ENCODE measurements at regions not wholly inside any gene's neighbourhood (a gene's known extent, or its start where the extent isn't known, plus 50 kb on each side); places are given as distances from the start of the nearest gene placed in this dataset.

GRCh38 chr10:108785011-108785410 lies 1138.3 kb downstream of the XPNPEP1 start:
- Histone ChIP-seq H4K20me1 (replicated peaks in 1 of 2; ENCODE audit: control insufficient read depth in 1 of 2, insufficient read depth in 2 of 2, low read length in 2 of 2) (no peaks in the 10 kb centered on the region), H2AK5ac (ENCODE audit: low read depth, low read length) (no peak overlapping the region), H3K79me1 (ENCODE audit: low read depth, low read length) (no peaks in the 10 kb centered on the region), H3K4me3 (ENCODE audit: extremely low read depth in 1 of 4, insufficient read depth in 2 of 4, low read depth in 3 of 4, low read length in 4 of 4) (no peak overlapping the region), H3K14ac (ENCODE audit: insufficient read length) (no peak overlapping the region), H3K4me2 (ENCODE audit: insufficient read depth in 1 of 2, low read depth in 2 of 2, low read length in 2 of 2) (no peak overlapping the region), H3K23me2 (ENCODE audit: low read depth, low read length) (no peaks in the 10 kb centered on the region), H4K91ac (replicated peaks; ENCODE audit: insufficient read length, low read length) (no peak overlapping the region), H2BK20ac (ENCODE audit: low read length) (no peak overlapping the region), H3K36me3 (ENCODE audit: control insufficient read depth in 2 of 4, insufficient read depth in 4 of 4, low read length in 3 of 4) (no peaks in the 10 kb centered on the region), H4K5ac (ENCODE audit: insufficient read length, low read depth, low read length) (no peak overlapping the region), H2BK15ac (ENCODE audit: low read length) (no peak overlapping the region), H3K27ac (ENCODE audit: low read depth, low read length) (no peak overlapping the region), H3K23ac (ENCODE audit: insufficient read length) (no peak overlapping the region), H3K4me1 (replicated peaks in 1 of 4; ENCODE audit: control insufficient read depth in 3 of 4, insufficient read depth in 4 of 4, low read length in 3 of 4) (no peaks in the 10 kb centered on the region), H3K79me2 (ENCODE audit: control insufficient read depth in 1 of 2, insufficient read depth in 2 of 2, low read length in 2 of 2) (no peaks in the 10 kb centered on the region), H3K18ac (ENCODE audit: extremely low read depth, low read length) (no peak overlapping the region), H3K9ac (replicated peaks in 1 of 4; ENCODE audit: extremely low read depth in 1 of 4, low read depth in 3 of 4, low read length in 3 of 4) (no peak overlapping the region), H3K56ac (replicated peaks; ENCODE audit: insufficient read length, low read depth, low read length) (no peak overlapping the region), H3K9me3 (ENCODE audit: insufficient read depth in 2 of 2, low read depth in 1 of 2, low read length in 1 of 2) (peaks cover 21 to 24% of the 10 kb centered on the region in 2 experiments), H3K27me3 (replicated peaks in 1 of 4; ENCODE audit: control insufficient read depth in 3 of 4, extremely low read depth in 1 of 4, insufficient read depth in 3 of 4, low read length in 3 of 4) (peaks cover 0 to 3% (median 0%) of the 10 kb centered on the region in 4 experiments; a peak in 2 of 7 replicates), H2BK12ac (ENCODE audit: low read depth, low read length) (no peak overlapping the region), H2BK5ac (ENCODE audit: low read depth, low read length) (no peak overlapping the region), H2BK120ac (replicated peaks; ENCODE audit: low read depth, low read length) (no peak overlapping the region), H2AFZ (ENCODE audit: low read length) (no peak overlapping the region), H3K4ac (replicated peaks; ENCODE audit: insufficient read length, low read depth, low read length) (no peak overlapping the region), H4K8ac (ENCODE audit: extremely low read depth, insufficient read depth, low read length) (no peak overlapping the region)
- no peak for DNase-seq (ENCODE audit: low read depth in 1 of 2, low spot score in 2 of 2)
- no peak for TF ChIP-seq CHD1 (IDR thresholded peaks at IDR 0.05; ENCODE audit: low read depth, low read length)
- no peak for TF ChIP-seq EZH2 (IDR thresholded peaks at IDR 0.05; ENCODE audit: low read depth, low read length, severe bottlenecking)
- no peak for TF ChIP-seq SUZ12 (IDR thresholded peaks at IDR 0.05; ENCODE audit: low read length)
- TF ChIP-seq ASH2L (IDR thresholded peaks at IDR 0.05; ENCODE audit: low read length): no peak
- no peak for TF ChIP-seq RBBP5 (IDR thresholded peaks at IDR 0.05; ENCODE audit: borderline replicate concordance, low read depth, low read length)
- no peak for TF ChIP-seq FOSL1 (IDR thresholded peaks at IDR 0.05; ENCODE audit: insufficient read depth, low read depth, low read length)
- no peak for TF ChIP-seq POLR2A (IDR thresholded peaks at IDR 0.05; ENCODE audit: control extremely low read depth in 1 of 2, low read depth in 2 of 2, low read length in 2 of 2)
- TF ChIP-seq TCF12 (IDR thresholded peaks at IDR 0.05; ENCODE audit: low read depth, low read length): no peak
- TF ChIP-seq ATF3 (IDR thresholded peaks at IDR 0.05; ENCODE audit: insufficient read depth, low read depth, low read length): no peak
- no peak for TF ChIP-seq ZNF274 (IDR thresholded peaks at IDR 0.05; ENCODE audit: borderline replicate concordance, extremely low read depth, low read length)
- no peak for TF ChIP-seq YY1 (IDR thresholded peaks at IDR 0.05; ENCODE audit: low read depth, low read length)
- TF ChIP-seq JUN (IDR thresholded peaks at IDR 0.05; ENCODE audit: low read depth, low read length): no peak
- TF ChIP-seq KDM4A (IDR thresholded peaks at IDR 0.05; ENCODE audit: low read depth, low read length, severe bottlenecking): no peak
- no peak for TF ChIP-seq BCL11A (IDR thresholded peaks at IDR 0.05; ENCODE audit: low read depth in 2 of 2, low read length in 2 of 2)
- TF ChIP-seq CBX8 (IDR thresholded peaks at IDR 0.05; ENCODE audit: borderline replicate concordance, low read depth, low read length): no peak
- POLR2A ChIA-PET (ENCODE audit: partially characterized antibody): no interaction called here
- 96% methylated on average over 2 of the region's 2 CpGs; no CpG with 5 or more reads in 1 of the 2 experiments for WGBS, 2 experiments (ENCODE audit: extremely low coverage in 1 of 2, insufficient coverage in 1 of 2, insufficient read length in 1 of 2, insufficient replicate concordance in 2 of 2, low coverage in 1 of 2, low lambda C conversion rate in 2 of 2, missing lambda C conversion rate in 1 of 2)
- CTCF ChIA-PET (ENCODE audit: partially characterized antibody): interaction anchor here (0.9 kb wide), 1 partner anchor 1058 kb away, joined by 5 read pairs; no protein-coding TSS in a partner anchor
- FAIRE-seq: no peak
